ENCODE measurements at regions not wholly inside any gene's neighbourhood (a gene's known extent, or its start where the extent isn't known, plus 50 kb on each side); places are given as distances from the start of the nearest gene placed in this dataset.

GRCh38 chr7:142539901-142540300 is 209.4 kb upstream of the PRSS1 start:
- no peak for TF ChIP-seq POLR2AphosphoS5 (IDR thresholded peaks at IDR 0.05; ENCODE audit: low read depth)
- TF ChIP-seq EZH2 (IDR thresholded peaks at IDR 0.05; ENCODE audit: low read depth, unreplicated experiment), result no peak

Measured in GM23338 (cell line).